GM19324 (cell line): ENCODE measurements at regions not wholly inside any gene's neighbourhood (a gene's known extent, or its start where the extent isn't known, plus 50 kb on each side); places are given as distances from the start of the nearest gene placed in this dataset.
"Not testable (repeated sequence)": the region's sequence is repeated elsewhere in the genome, so short reads cannot be mapped to it uniquely, and the experiment has no call there.

ENCODE experiments used
- ATAC-seq: cut with Tn5 transposase; IDR thresholded peaks from one replicate; pipeline ENCODE4 v1.9.1; 2021; ENCODE audit warnings: mild to moderate bottlenecking, moderate library complexity; ENCODE audit not compliant: unreplicated experiment, low FRiP score

GRCh38 chr6:9095137-9095536 lies 659.8 kb upstream of the SLC35B3 start:
- no peak for ATAC-seq

DNA sequence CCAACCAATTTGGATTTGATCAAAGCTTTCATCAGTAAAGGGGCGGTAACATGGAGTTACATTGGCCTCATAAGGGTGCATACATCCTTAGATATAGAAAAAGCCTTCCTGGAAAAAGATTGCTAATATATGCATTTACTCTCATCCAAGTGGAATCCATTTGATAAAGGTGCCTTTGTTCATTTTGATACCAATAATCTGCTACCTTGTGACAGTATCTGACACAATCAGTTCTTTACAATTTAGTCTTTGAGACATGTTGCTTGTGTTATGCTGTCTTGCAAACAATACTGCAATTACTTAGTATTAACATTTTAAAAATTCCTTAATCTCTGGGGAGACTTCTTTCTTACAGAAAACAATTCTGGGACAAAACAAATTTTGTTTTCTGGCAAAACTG lies 654.4 kb upstream of the SLC35B3 start:
- ATAC-seq = no peak

GRCh38 chr6:9087470-9087869 lies 652.1 kb upstream of the SLC35B3 start:
- no peak for ATAC-seq

GRCh38 chr6:9086331-9086730 lies 651.0 kb upstream of the SLC35B3 start:
- no peak for ATAC-seq

DNA sequence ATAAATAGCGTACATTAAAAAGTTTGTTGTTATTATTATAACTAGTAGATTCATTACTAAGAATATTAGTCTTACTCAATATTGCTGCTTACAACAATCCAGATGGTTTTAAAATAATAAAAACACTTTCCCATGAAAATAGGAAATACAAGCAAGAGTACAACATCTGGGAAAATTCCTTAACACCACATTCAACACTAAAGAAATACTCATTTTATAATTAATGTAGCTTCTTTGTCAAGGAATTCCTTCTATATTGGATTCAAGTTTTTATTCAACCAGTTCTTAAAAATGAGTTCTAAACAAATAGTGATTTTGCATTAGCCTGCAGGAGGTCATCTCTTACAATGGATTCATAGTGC lies 650.3 kb upstream of the SLC35B3 start:
- no peak for ATAC-seq

- no peak for ATAC-seq
Observed at GRCh38 chr6:9085054-9085708, 649.8 kb upstream of the SLC35B3 start.

DNA sequence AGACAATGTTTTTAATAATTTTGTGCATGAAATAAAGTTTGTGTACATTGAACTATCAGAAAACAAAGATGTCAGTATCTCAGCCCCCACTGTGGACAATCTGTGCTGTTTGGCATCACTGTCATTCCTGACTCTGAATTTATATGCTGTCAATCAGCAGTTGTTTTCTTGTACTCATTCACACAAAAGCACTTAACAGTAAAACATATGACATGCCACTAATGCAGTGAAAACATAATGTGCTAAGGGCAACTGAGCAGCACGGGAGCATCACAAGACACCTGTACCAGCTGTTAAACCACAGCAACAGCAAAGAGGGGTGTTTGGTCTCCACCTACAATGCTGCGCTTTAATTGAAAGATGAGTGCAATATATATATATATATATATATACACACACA lies 647.8 kb upstream of the SLC35B3 start:
- no peak for ATAC-seq

GRCh38 chr6:9066726-9067125 lies 631.4 kb upstream of the SLC35B3 start:
- ATAC-seq = no peak

GRCh38 chr6:9064156-9064555 lies 628.8 kb upstream of the SLC35B3 start:
- ATAC-seq = no peak

DNA sequence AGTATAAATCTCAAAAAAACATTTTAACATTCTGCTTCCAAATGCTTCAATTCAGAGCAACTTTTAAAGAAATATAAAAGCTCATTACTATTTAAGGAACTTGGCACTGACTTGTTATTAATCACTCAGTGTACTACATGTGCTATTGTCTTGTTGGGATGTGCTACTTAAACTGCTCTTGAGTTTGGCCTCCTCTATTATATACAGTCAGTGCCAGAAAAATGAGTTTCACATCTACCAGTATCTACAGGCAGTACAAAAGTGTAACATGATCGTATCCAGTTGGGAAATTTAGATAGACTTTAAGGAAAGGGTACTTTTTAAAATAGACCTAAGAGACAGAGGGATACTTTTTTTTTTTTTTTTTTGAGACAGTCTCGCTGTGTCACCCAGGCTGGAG lies 627.3 kb upstream of the SLC35B3 start:
- ATAC-seq = no peak

GRCh38 chr6:9057937-9058336 lies 622.6 kb upstream of the SLC35B3 start:
- no peak for ATAC-seq

GRCh38 chr6:9056556-9056955 lies 621.2 kb upstream of the SLC35B3 start:
- no peak for ATAC-seq

DNA sequence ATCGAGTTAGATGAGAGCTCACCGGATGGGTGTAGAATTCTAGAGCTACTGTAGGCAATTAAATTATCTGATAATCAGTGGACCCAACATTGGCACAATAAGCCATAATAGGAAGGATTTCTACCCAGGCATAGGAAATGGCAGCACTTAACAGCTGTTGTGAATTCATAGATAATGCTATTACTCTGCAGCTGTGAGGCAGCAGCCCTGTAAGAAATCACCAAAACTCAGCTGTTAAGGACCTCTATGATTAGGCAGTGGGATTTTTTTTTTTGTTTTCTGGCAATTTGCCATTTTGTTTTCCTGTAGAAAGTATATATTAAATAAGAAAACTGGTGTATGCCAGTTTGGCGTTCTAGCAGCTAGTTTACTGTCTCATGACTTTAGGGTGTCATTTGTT lies 609.1 kb upstream of the SLC35B3 start:
- ATAC-seq = no peak

DNA sequence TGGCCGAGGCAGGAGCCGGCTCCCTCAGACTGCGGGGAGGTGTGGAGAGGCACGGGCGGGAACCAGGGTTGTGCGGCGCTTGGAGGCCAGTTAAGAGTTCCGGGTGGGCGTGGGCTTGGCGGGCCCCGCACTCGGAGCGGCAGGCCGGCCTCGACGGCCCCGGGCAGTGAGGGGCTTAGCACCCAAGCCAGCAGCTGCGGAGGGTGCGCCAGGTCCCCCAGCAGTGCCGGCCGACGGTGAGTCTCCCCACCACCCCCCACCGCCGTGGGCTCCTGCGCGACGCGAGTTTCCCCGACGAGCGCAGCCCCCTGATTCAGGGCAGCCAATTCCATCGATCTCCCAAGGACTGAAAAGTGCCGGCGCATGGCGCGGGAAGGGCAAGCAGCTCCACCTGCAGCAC lies 605.4 kb upstream of the SLC35B3 start:
- no peak for ATAC-seq

DNA sequence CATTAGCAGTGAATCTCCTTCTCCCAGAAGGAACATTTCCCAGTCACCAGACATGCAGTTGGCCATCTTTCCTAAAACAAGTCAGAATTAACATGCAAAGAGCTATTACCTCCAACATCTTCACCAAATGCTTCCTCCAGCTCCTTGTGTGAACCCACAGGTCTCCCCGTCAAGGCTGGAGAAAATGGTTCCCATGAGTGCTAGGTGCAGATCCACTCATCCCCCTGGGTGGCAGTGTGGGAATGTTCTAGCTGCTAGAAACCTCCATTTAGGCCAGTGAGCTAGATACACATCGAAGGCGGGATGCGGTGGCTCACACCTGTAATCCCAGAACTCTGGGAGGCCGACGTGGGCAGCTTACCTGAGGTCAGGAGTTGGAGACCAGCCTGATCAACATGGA lies 603.9 kb upstream of the SLC35B3 start:
- ATAC-seq = no peak

DNA sequence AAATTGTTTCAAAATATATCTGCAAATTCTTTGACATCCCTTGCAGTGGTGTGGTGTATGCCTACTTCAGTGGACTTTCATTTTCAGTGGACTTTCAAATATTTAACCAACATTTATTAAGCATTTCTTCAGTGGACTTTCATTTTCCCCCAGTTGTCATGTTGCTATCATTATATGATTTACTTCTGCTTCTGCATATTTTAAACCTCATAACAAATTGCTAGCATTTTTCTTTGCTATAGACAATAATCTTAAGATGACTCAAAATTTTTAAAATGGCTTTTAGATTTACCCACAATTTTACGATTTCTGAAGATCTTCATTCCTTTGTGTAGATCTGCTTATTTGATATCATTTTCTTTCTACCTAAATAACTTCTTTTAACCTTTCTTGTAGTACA lies 592.7 kb upstream of the SLC35B3 start:
- ATAC-seq = no peak

DNA sequence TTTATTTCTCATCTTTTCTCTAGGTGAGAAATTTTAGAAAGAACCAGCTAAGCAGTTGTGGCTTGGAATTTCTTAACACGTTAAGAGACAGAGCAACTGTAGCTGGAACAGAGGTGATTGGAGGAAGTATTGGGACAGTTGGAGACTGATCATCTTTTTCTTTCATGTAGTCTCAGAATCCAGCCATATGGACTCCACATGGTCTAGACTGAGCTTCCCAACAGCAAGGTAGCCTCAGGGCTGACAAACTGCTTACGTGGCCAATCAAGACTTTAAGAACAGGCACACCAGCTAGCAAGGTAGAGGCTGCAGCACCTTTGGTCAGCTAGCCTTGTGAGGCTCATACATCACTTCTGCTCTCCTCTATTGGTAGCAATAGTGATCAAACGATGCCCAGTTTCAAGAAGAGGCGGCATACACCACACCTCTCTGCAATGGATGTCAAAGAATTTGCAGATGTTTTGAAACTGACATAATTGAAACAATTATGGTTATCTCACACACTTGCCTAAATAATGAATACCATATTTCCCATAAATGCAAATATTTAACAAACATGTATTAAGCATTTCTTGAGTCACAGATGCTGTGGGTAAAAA lies 590.5 kb upstream of the SLC35B3 start:
- ATAC-seq = no peak

GRCh38 chr6:9025228-9025627 lies 589.9 kb upstream of the SLC35B3 start:
- no peak for ATAC-seq

GRCh38 chr6:9024246-9024645 lies 588.9 kb upstream of the SLC35B3 start:
- ATAC-seq = not testable (repeated sequence)

DNA sequence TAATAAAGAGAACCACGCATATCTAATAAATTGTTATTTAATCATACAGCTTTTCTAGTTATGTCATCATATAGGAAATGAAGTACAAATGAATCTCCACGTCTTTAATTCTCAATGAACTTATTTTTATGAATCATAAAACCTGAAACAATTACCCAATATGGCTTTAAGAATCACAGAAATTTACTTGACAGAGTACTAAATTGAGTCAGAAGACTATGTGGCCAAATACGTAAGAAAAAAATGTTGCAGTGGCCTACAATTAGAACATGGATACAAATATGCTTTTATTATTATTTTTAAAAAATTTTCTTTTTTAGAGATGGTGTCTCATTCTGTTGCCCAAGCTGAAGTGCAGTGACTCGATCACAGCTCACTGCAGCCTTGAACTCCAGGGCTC lies 584.7 kb upstream of the SLC35B3 start:
- ATAC-seq = no peak

DNA sequence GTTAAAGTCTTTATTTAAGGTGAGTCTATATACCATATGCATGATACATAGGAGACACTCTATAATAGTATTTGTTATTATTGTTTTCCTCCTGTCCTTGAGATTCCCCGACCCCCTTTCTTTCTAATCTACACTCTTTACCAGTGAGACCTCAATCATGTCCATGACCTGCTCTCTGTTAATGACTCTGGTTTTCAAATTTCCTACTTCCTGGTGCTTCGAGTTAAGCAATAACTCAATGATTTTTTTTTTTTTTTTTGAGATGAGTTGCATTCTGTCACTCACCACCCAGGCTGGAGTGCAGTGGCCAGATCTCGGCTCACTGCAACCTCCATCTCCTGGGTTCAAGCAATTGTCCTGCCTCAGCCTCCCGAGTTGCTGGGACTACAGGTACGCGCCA lies 574.6 kb upstream of the SLC35B3 start:
- no peak for ATAC-seq

GRCh38 chr6:9007027-9007426 lies 571.7 kb upstream of the SLC35B3 start:
- ATAC-seq = no peak

DNA sequence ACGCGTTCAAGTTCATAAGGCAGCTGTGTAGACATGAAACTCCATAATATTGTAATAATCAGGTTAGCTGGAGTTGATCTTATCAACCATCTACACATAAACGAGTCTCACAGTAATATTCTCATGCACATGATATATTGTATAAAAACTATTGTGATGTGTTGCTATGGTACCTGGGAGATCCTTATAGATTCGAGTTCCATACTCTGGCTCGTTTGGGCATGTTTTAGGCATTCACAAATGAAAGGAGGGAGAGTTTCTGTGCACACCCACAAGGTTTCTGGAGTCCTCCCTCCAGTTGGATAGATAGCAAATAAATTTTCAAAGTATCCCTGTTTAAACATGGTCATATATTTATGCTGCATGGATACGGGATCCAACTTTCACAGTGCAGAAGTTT lies 567.5 kb upstream of the SLC35B3 start:
- ATAC-seq = no peak
